Left ventricle myocardium inferior (tissue), 1 donor: ENCODE measurements at regions not wholly inside any gene's neighbourhood (a gene's known extent, or its start where the extent isn't known, plus 50 kb on each side); places are given as distances from the start of the nearest gene placed in this dataset.

ENCODE experiments used
- DNase-seq: peaks from one replicate; pipeline ENCODE4 v3.0.0-alpha.2; 2020
- H3K27ac ChIP-seq: fragments of 200-600 bp; replicated peaks from 2 replicates; pipeline ENCODE4 v1.8.0; 2021
- H3K27me3 ChIP-seq: fragments of 200-600 bp; 2 replicates; pipeline ENCODE4 v1.8.0; 2021; ENCODE audit warnings: low read depth
- H3K36me3 ChIP-seq: fragments of 200-600 bp; 2 replicates; pipeline ENCODE4 v1.8.0; 2021
- H3K4me1 ChIP-seq: fragments of 200-600 bp; 2 replicates; pipeline ENCODE4 v1.8.0; 2021
- H3K4me3 ChIP-seq: fragments of 200-600 bp; 2 replicates; pipeline ENCODE4 v1.8.0; 2021; ENCODE audit warnings: mild to moderate bottlenecking, moderate library complexity
- H3K9me3 ChIP-seq: fragments of 200-600 bp; replicated peaks from 2 replicates; pipeline ENCODE4 v1.8.0; 2021
- CTCF ChIP-seq: fragments of 200-600 bp; IDR thresholded peaks from 2 replicates; pipeline ENCODE4 v1.8.0; 2021; ENCODE audit warnings: antibody characterized with exemption, mild to moderate bottlenecking, borderline replicate concordance
- intact Hi-C: fragments of 100-400 bp; cut with micrococcal nuclease; formaldehyde crosslinking; loops from one replicate; pipeline ENCODE4 v1.11.0; 2022
- donor health status: DM: no; HTN: yes; CAD: no; lungs with severe emphysema.

GRCh38 chr4:20378181-20378580 is 126.5 kb downstream of the SLIT2 start:
- Histone ChIP-seq H3K4me1 (peaks cover 5% of the 10 kb centered on the region), H3K27me3 (no peaks in the 10 kb centered on the region), H3K27ac (no peak overlapping the region), H3K4me3 (no peak overlapping the region), H3K9me3 (no peaks in the 10 kb centered on the region), H3K36me3 (no peaks in the 10 kb centered on the region)
- no peak for DNase-seq
- no peak for TF ChIP-seq CTCF
- intact Hi-C loops, result no loop called here

GRCh38 chr4:20381005-20381404 is 129.3 kb downstream of the SLIT2 start:
- Histone ChIP-seq H3K4me1 (no peaks in the 10 kb centered on the region), H3K36me3 (no peaks in the 10 kb centered on the region), H3K27me3 (no peaks in the 10 kb centered on the region), H3K9me3 (no peaks in the 10 kb centered on the region), H3K4me3 (no peak overlapping the region), H3K27ac (no peak overlapping the region)
- no peak for TF ChIP-seq CTCF
- no peak for DNase-seq
- intact Hi-C loops, result no loop called here

GRCh38 chr4:20383283-20383682 is 131.6 kb downstream of the SLIT2 start:
- no peak overlapping the region for H3K27ac ChIP-seq
- H3K4me1 ChIP-seq, result no peaks in the 10 kb centered on the region
- no peak for DNase-seq
- no peaks in the 10 kb centered on the region for H3K9me3 ChIP-seq
- intact Hi-C loops, result no loop called here
- H3K27me3 ChIP-seq, result no peaks in the 10 kb centered on the region
- H3K4me3 ChIP-seq, result no peak overlapping the region
- no peaks in the 10 kb centered on the region for H3K36me3 ChIP-seq
- no peak for TF ChIP-seq CTCF

- Histone ChIP-seq H3K9me3 (no peaks in the 10 kb centered on the region), H3K36me3 (no peaks in the 10 kb centered on the region), H3K4me3 (no peak overlapping the region), H3K4me1 (no peaks in the 10 kb centered on the region), H3K27me3 (no peaks in the 10 kb centered on the region), H3K27ac (no peak overlapping the region)
- TF ChIP-seq CTCF, result no peak
- intact Hi-C loops, result no loop called here
- no peak for DNase-seq
These were observed 132.3 kb downstream of the SLIT2 start for GRCh38 chr4:20383969-20384368.

GRCh38 chr4:20384456-20384855 is 132.8 kb downstream of the SLIT2 start:
- Histone ChIP-seq H3K4me1 (no peaks in the 10 kb centered on the region), H3K27me3 (no peaks in the 10 kb centered on the region), H3K9me3 (no peaks in the 10 kb centered on the region), H3K36me3 (no peaks in the 10 kb centered on the region), H3K4me3 (no peak overlapping the region), H3K27ac (no peak overlapping the region)
- no peak for TF ChIP-seq CTCF
- no peak for DNase-seq
- intact Hi-C loops, result no loop called here
